ENCODE measurements at regions not wholly inside any gene's neighbourhood (a gene's known extent, or its start where the extent isn't known, plus 50 kb on each side); places are given as distances from the start of the nearest gene placed in this dataset.

DNA sequence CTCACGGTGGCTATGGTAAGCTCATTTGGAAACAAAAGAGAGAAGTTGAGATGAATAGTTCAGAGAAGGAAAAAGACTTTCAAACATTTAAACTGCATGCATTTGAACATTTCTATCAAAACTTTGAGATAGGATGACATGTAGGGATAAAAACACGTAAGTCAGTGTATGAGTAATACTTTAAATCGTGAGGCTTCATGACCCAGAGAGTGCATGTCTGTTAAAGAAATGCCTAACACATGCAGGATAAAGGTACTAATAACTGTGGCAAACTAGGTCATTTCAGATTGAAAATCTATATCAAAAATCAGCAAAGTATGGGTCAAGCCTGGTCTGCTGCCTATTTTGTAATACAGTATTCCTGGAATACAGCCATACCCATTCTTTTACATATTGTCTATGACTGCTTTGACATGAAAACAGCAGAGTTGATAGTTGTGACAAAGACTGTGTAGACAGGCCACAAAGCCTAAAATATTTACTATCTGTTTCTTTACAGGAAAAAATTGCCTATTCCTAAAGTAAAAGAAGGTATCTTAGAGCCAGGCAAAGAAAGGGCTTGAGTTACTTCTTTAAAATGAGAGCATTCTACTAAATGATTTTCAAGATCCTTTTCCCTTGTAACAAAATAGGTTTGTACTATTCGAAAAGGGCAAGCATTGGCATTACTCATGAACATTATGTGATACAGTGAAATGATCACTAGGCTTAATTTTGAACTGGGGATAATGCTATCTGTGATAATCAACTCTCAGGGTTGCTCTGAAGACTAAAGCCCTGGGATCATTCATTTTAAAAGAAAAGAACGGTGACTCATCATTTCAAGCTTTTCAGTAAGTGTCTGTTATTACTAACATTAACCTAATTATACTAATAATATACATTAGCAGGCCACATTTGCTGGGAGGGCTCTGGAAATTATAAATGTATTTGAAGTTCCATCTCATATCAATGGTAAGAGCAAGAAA lies 185.9 kb downstream of the CRPPA start:
- no peak overlapping the region for H3K4me3 ChIP-seq (ENCODE audit: low read depth, low read length)

DNA sequence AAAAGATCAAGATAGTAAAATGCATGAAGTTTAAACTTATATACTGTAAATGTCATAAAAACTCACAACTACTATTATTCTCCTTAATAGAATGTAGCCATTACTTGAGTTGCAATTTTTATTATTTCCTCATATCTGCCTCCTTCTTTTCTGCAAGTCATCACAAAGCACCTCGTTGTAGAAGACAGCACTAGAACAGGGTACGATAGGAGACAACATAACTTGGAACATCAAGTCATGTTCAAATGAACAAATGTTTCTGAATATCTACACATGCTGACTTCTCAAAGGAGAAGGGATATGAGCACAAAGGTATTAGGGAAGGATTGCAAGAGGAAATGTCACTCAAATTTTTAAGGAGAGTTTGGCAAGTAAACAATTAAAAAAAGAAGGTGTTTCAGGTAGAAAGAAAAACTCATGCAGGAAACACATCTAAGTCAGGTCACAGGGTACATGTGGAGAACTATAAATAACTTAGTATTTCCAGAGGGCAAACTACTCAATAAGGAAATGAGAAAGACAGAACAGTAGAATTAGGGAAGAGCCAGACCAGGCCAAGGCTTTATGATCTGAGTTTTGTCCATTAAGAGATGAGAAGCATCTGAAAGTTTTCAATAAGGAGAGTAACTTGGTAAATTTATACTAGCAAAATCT lies 186.7 kb downstream of the CRPPA start:
- no peak overlapping the region for H3K4me3 ChIP-seq (ENCODE audit: low read depth, low read length)

DNA sequence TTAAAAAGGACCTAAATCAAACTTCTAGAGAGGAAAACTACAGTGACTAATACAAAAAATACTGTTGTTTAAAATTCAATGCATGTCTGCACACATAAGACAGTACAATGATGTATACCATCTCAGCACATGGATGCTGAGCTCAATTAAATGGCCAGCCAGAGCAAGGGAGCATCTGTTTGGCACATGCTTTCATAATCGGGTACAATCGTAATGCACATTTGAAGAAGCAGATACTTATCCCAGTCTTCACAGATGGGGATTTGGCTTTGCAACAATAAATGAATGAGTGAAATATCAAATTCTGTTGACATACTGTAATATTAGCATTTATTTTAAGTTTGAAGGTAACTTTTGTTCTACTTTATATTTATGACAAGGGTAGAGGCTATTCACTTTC lies 187.8 kb downstream of the CRPPA start:
- no peak overlapping the region for H3K4me3 ChIP-seq (ENCODE audit: low read depth, low read length)

DNA sequence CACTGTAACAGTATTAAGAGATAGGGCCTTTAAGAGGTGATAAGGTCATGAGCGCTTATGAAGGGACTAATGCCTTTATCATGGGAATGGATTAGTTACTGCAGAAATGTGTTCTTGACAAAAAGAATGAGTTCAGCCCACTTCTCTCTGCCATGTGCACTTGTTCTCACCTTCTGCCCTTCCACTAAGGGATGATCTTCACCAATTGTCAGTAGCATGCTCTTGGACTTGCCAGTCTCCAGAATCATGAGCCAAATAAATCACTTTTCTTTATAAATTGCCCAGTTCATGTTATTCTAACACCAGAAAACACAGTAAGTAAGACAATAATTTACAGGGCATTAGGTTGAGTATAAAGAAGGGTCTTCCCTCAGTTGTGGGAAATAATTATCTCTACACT lies 189.1 kb downstream of the CRPPA start:
- no peak overlapping the region for H3K4me3 ChIP-seq (ENCODE audit: low read depth, low read length)

DNA sequence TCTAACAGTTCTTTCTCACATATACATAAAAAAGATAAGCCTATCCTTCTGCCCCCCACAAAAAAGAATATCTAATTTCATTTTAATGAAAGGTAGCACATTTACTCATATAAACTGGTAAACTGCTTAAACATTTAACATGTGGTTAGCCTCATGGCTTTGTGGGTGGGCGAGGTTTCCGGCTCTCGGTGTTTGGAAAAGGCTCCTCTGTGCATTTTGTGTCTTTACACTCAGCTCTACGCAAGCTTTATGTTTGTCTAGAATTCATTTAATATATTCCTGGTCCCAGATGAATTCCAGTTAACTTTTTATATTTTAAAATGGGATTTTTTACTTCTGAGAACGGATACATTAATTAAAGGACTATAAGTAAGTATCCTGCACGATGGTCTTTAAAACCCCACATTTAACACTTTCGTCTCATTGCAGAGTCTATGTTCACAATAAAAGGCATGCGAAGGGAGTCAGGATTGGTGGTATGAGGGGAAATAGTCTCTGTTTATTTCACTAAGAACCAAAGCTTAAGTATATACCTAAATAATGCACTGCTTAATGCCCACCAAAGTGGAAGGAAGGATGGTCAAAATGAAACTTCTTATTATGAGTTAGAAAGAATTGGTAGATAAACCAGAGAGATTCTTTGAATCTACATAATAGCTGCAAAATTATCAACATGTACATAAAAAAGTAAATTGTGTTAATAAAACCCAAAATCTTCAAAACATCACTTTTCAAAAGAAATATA lies 197.2 kb downstream of the CRPPA start:
- H3K4me3 ChIP-seq (ENCODE audit: low read depth, low read length): no peak overlapping the region

DNA sequence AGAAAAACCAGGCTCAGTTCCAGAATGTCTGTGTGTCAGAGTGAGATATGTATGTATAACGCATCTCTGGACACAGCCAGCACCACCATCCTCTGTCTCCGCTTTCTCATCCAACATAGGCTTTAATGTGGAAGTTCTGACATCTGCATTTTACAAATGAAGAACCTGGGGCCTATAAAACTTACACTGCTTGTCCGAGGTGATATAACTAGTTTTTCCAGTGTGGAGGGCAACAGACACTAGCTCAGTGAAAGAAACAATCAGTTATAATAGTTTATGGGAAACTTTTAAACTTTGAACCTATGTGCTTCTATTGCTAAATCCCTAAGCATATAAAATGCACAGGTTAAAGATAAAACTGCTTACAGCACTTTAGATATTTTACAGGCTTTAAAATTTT lies 208.7 kb downstream of the CRPPA start:
- H3K4me3 ChIP-seq (ENCODE audit: low read depth, low read length): no peak overlapping the region

DNA sequence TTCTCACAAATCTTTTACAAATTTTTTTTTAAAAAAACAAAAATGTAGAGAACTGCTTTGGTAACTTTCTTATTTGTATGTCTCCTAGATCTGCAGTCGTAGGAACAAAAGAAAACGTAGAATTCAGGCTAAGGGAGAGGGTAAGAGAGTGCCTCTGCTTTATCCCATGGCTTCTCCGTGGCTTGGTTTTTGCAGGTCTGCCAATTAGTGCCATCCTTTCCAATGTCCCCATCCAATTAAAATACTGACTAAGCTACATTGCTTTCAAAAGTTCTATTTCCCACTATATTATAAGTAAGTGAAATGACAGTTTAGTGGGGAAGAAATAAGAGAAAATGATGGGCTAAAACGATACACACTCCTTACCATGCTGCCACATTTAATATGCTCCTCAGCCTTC lies 209.3 kb downstream of the CRPPA start:
- no peak overlapping the region for H3K4me3 ChIP-seq (ENCODE audit: low read depth, low read length)

DNA sequence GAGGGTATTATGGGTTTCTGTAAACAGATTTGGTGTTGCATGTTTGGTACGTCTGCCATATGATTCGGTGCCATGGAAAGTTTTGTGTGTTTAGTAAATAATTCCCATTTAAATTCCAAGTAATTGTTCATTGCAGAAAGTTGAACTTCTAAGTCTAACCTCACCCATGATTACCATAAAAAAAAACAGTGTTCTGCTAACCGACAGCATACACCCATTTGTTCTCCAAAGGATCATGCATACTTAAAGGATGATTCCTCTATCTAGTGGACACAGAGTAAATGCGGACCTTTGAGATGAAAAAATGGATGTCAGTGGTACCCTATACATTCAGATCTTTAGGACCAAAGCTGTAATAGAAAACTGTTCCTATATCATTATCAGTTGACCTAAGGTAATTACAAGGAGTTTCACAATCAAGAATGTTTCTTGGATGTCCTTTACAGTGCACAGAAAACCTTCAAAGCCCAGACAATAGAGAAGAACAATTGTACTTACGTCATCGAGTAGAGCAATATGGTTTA lies 209.9 kb downstream of the CRPPA start:
- H3K4me3 ChIP-seq (ENCODE audit: low read depth, low read length): no peak overlapping the region

DNA sequence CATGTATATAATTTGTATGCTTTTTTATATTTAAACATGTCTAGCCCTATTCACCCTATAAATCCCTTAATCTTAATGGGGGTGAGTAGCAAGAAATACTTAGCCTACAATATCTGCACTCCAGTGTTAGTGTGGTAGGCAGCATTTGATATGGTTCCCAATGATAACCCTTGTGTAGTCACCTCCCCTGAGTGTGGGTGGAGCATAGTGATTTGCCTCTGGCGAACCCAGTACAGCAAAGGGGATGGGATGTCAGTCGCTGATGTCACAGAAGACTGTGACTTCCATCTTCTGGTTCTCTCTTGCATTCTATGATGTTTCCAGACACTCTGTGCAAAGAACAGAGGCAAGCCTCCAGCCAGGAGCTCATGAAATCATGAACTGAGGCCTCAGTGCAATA lies 211.2 kb downstream of the CRPPA start:
- no peak overlapping the region for H3K4me3 ChIP-seq (ENCODE audit: low read depth, low read length)

DNA sequence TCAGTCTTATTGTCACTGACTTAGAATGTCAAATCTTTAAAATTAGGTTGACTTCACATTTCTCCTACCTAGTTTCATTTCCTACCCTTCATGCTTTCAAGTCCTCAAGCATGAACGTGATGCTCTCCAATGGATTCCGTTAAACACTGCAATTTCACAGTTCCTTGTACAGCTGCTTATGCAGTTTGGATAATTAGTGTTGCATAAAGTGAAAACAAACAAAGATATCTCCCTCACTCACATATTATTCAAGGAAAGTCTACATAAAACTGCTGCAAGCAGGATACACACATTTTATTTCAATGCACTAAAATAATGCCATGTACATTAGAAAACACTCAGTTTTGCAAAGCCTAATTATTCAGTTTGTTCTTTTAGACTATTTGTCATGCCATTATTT lies 214.0 kb downstream of the CRPPA start:
- no peak overlapping the region for H3K4me3 ChIP-seq (ENCODE audit: low read depth, low read length)

DNA sequence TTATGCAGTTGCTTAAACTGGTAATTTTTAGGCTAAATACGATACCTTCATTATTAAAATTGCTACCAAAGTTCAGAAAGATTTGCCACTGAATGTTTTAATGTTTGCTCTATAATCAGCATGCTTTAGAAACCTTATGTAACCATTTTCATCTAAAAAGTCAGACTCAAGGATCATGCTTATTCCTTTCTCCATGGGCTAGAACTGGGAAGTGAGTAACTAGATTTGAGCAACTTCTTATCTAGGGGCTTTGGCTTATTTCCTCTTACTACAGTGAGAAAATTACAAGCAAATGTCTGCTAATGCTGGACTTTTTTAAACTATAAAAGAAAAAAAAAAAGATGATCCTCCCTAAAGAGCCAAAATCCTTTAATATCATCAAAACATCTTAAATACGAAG lies 215.9 kb downstream of the CRPPA start:
- no peak overlapping the region for H3K4me3 ChIP-seq (ENCODE audit: low read depth, low read length)

DNA sequence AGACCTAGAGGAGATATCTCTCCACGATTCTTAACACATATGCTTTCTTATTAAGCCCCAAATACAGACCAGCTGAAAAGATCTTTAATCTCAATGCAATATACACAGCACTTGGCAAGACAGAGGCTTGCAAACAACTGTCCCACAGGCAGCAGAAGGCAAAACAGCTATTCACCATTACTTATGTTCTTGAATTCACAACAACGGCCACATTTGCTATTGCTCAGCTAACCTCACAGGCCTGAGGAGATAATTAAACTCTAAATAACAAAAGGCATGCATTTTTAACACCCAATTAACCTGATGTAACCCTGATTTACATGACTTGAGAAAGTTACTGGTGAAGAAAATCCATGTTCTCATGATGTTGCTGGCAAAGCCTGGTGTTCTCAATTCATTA lies 216.4 kb downstream of the CRPPA start:
- H3K4me3 ChIP-seq (ENCODE audit: low read depth, low read length): no peak overlapping the region

DNA sequence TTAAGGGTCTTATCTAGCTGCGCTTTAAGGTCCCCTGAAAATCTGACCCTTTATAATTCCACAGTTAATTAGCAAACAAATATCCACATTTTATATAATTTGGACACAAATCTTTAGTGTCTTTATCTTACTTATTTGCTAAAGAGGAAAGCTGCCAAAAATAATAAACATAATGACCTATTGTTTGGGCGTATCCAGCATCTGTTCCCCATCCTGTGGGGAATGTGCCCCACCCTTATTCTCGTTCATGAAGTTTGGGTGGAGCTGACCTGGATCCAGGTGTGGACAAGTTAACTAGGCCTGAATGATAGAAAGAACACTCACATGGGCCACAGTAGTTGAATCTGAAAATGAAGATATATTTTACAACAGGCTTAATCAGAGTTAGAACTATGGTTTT lies 218.3 kb downstream of the CRPPA start:
- no peak overlapping the region for H3K4me3 ChIP-seq (ENCODE audit: low read depth, low read length)

DNA sequence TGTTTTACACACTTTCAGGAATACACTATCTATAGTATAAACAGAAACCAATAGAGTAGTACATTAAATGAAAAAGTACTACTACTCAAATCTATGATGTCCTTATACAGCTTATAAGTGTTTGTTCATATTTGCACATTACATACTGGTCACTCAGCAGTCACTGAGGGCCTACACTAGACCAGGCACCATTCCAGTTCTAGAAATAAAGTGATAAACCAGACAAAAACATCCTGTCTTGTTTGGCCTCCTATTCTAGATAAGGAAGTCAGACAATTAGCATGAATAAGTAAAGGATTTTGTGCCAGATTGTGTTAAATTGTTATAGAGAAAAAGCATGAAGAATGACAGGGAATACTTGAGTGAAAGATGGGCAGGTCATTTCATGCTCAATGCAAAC lies 219.0 kb downstream of the CRPPA start:
- H3K4me3 ChIP-seq (ENCODE audit: low read depth, low read length): no peak overlapping the region

DNA sequence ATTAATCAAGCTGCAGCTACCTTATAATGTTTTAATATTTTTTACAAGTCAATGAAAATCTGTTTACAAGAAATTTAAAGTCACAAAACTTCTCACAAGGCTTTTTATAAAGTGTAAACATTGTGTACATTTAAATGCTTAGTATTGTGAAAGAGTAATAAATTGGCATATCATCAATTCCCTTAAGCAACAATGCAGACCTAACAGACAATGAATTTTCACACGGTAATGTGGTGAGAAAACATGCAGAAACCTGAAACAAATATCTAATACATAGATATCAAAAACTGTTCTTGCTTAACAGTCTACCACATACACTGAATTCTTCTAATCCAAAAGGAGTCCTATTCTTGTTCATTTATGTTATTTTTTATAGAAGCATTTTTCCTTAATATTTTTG lies 220.7 kb downstream of the CRPPA start:
- no peak overlapping the region for H3K4me3 ChIP-seq (ENCODE audit: low read depth, low read length)

DNA sequence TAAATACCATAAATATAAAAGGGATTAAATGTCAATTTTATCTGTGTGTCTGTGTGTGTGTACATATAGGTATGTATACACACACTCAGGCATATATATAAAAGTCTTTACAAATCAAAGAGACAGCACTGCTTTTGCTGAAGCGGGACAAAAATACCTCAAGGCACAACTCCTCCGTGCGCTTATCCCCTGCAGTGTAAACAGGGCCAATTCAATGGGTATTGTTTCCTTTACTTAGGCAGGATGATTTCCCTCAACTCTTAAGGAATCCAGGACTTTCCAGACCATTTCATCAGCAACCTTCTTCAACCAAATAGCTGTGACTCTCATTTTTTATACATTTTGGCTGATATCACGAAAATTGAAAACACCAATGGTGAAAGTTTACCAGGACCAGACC lies 227.7 kb downstream of the CRPPA start:
- no peak overlapping the region for H3K4me3 ChIP-seq (ENCODE audit: low read depth, low read length)

DNA sequence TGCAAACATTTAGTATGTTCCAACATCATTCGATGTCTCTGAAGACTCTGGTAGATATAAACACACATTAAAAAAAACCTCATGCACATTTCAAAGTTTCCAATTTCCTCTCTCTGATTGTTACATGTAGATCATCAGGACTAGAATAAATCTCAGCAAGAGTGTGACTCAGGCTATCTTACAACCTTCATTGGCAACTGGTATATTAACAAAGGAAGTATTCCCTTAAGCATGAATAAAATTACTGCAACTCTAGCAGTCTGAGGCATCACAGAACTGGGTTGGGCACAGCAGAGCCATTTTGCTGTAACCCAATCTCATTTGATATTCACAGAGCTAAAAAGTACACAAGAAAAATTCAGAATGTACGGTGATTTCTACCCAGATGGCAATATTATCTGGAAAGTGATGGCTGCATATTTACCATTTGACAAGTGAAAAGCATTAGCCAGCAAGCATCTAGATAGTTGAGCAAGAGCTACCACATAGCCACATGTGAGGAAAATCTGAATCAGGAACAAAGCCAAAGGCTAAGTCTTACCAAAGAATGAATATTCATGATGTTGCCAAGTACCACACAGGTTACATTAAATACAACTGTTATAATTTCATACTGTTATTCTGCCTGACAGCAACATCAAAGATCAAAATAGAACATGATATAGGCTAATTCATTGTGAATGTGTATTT lies 232.2 kb downstream of the CRPPA start:
- no peak overlapping the region for H3K4me3 ChIP-seq (ENCODE audit: low read depth, low read length)

DNA sequence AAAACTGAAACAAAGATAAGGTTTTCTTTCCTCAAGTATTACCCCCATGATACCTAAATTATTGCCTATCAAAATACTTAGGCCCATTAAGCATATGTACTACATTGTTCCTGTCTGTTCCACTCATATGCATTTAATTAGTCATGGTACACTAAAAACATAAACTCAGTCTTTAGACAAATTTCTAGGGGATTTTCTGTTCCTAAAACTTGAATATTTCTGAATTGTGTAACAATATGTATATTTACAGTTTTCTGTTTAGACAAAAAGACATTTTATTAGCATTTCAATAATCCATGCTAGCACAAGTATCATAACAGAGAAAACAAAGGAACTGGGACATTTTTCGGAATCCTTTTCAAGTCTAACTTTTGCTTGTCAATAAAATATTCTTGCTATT lies 234.2 kb downstream of the CRPPA start:
- H3K4me3 ChIP-seq (ENCODE audit: low read depth, low read length): no peak overlapping the region

DNA sequence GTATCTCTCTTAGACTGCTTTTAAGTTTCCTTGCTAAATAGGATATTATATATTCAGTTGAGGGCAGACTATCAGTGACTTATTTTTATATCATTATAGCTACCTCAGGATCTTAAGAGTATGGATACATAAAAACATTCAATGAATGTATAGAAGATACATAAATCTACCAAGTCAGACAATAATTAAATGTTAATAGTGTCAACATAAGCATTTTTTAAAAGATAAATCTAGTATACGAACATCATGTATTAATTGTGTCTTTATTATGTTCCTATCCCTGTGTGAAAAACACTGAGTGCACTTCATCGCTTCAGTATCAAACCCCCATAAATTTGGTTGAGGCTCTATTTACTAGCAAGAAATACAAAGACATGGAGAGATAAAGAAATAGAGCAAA lies 242.8 kb downstream of the CRPPA start:
- H3K4me3 ChIP-seq (ENCODE audit: low read depth, low read length): no peak overlapping the region

DNA sequence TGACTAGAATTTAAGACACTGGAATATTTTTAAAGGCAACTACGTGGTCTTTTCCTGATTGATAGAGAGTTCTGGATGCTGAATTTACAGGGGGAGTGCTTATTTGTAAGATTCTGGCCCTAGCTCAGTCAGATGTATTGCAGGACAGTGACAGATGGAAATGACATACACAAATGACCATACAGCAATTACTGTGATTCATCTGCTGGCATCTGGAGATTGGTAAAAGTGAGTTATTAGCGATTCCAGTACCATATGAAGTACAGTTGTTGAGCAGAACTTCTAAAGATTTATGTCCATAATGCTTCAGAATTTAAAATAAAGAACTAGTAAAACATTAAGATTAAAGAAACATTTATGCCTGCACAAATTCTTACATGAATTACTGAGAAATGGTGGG lies 243.2 kb downstream of the CRPPA start:
- no peak overlapping the region for H3K4me3 ChIP-seq (ENCODE audit: low read depth, low read length)

DNA sequence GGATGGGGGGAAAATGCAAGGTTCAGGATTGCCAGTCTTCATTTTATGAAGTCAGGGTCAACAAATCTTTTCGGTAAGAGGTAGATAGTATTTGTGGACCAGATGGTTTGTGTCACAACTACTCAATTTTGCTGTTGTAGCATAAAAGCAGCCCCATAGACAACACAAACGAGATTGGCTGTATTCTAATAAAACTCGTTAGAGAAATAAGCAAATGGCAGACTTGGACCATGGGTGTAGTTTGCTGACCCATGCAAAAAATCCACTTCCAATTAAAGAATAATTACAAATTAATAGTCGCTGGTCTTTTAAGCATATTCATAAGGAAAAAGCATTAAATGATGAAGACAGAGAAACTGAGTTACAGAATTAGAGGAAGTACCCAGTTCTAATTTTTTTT lies 247.1 kb downstream of the CRPPA start:
- H3K4me3 ChIP-seq (ENCODE audit: low read depth, low read length): no peak overlapping the region
